Parathyroid adenoma (tissue), 2 donors: ENCODE measurements at regions not wholly inside any gene's neighbourhood (a gene's known extent, or its start where the extent isn't known, plus 50 kb on each side); places are given as distances from the start of the nearest gene placed in this dataset.

ENCODE experiments used
- H2AFZ ChIP-seq: fragments of 300-600 bp; sonication (generic); one replicate; pipeline ENCODE4 v1.7.0; 2017; ENCODE audit warnings: antibody characterized with exemption, mild to moderate bottlenecking
- H3K27ac ChIP-seq: fragments of 300-600 bp; sonication (generic); one replicate; pipeline ENCODE4 v1.7.0; 2017
- H3K27me3 ChIP-seq: fragments of 300-600 bp; sonication (generic); one replicate; pipeline ENCODE4 v1.7.0; 2017; ENCODE audit warnings: low read length; ENCODE audit not compliant: control insufficient read depth, insufficient read depth
- H3K36me3 ChIP-seq: fragments of 300-600 bp; sonication (generic); one replicate; pipeline ENCODE4 v1.7.0; 2017; ENCODE audit warnings: low read length; ENCODE audit not compliant: control insufficient read depth, insufficient read depth
- H3K4me1 ChIP-seq: fragments of 300-600 bp; sonication (generic); one replicate; pipeline ENCODE4 v1.7.0; 2017; ENCODE audit warnings: control low read depth
- H3K4me2 ChIP-seq: fragments of 300-600 bp; sonication (generic); one replicate; pipeline ENCODE4 v1.7.0; 2017; ENCODE audit warnings: low read length
- H3K4me3 ChIP-seq: fragments of 300-600 bp; sonication (generic); one replicate; pipeline ENCODE4 v1.7.0; 2017; ENCODE audit warnings: low read depth, low read length
- H3K79me2 ChIP-seq: fragments of 300-600 bp; sonication (generic); one replicate; pipeline ENCODE4 v1.7.0; 2017; ENCODE audit warnings: control low read depth
- H3K9ac ChIP-seq: fragments of 300-600 bp; sonication (generic); one replicate; pipeline ENCODE4 v1.7.0; 2017; ENCODE audit warnings: mild to moderate bottlenecking
- H3K9me3 ChIP-seq: fragments of 300-600 bp; sonication (generic); one replicate; pipeline ENCODE4 v1.7.0; 2017; ENCODE audit warnings: low read length; ENCODE audit not compliant: control insufficient read depth
- CTCF ChIP-seq: fragments of 300-600 bp; sonication (generic); IDR thresholded peaks from one replicate; pipeline ENCODE4 v1.7.0; 2017; ENCODE audit warnings: antibody characterized with exemption, mild to moderate bottlenecking
- donor health status: primary hyperparathyroidism.

- no peaks in the 10 kb centered on the region for H3K4me1 ChIP-seq
- H3K79me2 ChIP-seq: no peaks in the 10 kb centered on the region
- no peaks in the 10 kb centered on the region for H3K27me3 ChIP-seq
- H3K4me3 ChIP-seq: no peak overlapping the region
- no peaks in the 10 kb centered on the region for H3K36me3 ChIP-seq
- no peak overlapping the region for H2AFZ ChIP-seq
- no peak overlapping the region for H3K4me2 ChIP-seq
- H3K9me3 ChIP-seq: no peaks in the 10 kb centered on the region
- TF ChIP-seq CTCF: no peak
- no peak overlapping the region for H3K9ac ChIP-seq
- H3K27ac ChIP-seq: no peak overlapping the region
Measured at GRCh38 chr9:100661668-100662067, 83.8 kb downstream of the CAVIN4 start.

- Histone ChIP-seq H3K79me2 (no peaks in the 10 kb centered on the region), H2AFZ (no peak overlapping the region), H3K9ac (no peak overlapping the region), H3K27me3 (no peaks in the 10 kb centered on the region), H3K9me3 (no peaks in the 10 kb centered on the region), H3K4me2 (no peak overlapping the region), H3K4me1 (no peaks in the 10 kb centered on the region), H3K4me3 (no peak overlapping the region), H3K27ac (no peak overlapping the region), H3K36me3 (no peaks in the 10 kb centered on the region)
- TF ChIP-seq CTCF: no peak
Measured at GRCh38 chr9:100662122-100662521, 84.2 kb downstream of the CAVIN4 start.

GRCh38 chr9:100667448-100667847 is 89.6 kb downstream of the CAVIN4 start:
- Histone ChIP-seq H2AFZ (no peak overlapping the region), H3K9me3 (no peaks in the 10 kb centered on the region), H3K36me3 (no peaks in the 10 kb centered on the region), H3K9ac (no peak overlapping the region), H3K4me1 (no peaks in the 10 kb centered on the region), H3K27ac (no peak overlapping the region), H3K79me2 (no peaks in the 10 kb centered on the region), H3K4me3 (no peak overlapping the region), H3K27me3 (no peaks in the 10 kb centered on the region), H3K4me2 (no peak overlapping the region)
- no peak for TF ChIP-seq CTCF

- Histone ChIP-seq H3K4me1 (no peaks in the 10 kb centered on the region), H3K9ac (no peak overlapping the region), H3K27me3 (no peaks in the 10 kb centered on the region), H2AFZ (no peak overlapping the region), H3K4me2 (no peak overlapping the region), H3K27ac (no peak overlapping the region), H3K79me2 (no peaks in the 10 kb centered on the region), H3K36me3 (no peaks in the 10 kb centered on the region), H3K4me3 (no peak overlapping the region), H3K9me3 (no peaks in the 10 kb centered on the region)
- TF ChIP-seq CTCF: no peak
Measured at GRCh38 chr9:100668024-100668423, 90.1 kb downstream of the CAVIN4 start.

- no peak for TF ChIP-seq CTCF
Measured at GRCh38 chr9:100669968-100670367, 92.1 kb downstream of the CAVIN4 start.

More at GRCh38 chr9:100669968-100670367, 92.1 kb downstream of the CAVIN4 start:
- no peaks in the 10 kb centered on the region for H3K79me2 ChIP-seq
- H3K9ac ChIP-seq: no peak overlapping the region
- no peaks in the 10 kb centered on the region for H3K36me3 ChIP-seq
- no peak overlapping the region for H2AFZ ChIP-seq
- no peak overlapping the region for H3K4me3 ChIP-seq
- H3K27me3 ChIP-seq: no peaks in the 10 kb centered on the region
- no peak overlapping the region for H3K27ac ChIP-seq
- no peak overlapping the region for H3K4me2 ChIP-seq
- no peaks in the 10 kb centered on the region for H3K4me1 ChIP-seq
- no peaks in the 10 kb centered on the region for H3K9me3 ChIP-seq
